Heart right ventricle (tissue), 16 donors: ENCODE measurements at regions not wholly inside any gene's neighbourhood (a gene's known extent, or its start where the extent isn't known, plus 50 kb on each side); places are given as distances from the start of the nearest gene placed in this dataset.

ENCODE experiments used
- ATAC-seq, 8 donors: fragments of 200-7000 bp; cut with Tn5 transposase; one replicate each; pipeline ENCODE4 v1.9.1; 2020; ENCODE audit warnings: mild to moderate bottlenecking in 8 of 8, moderate library complexity in 8 of 8, moderate number of reproducible peaks in 1 of 8
- DNase-seq, 2 donors: peaks; one replicate each; pipeline ENCODE4 v3.0.0-alpha.2; 2020
- H3K27ac ChIP-seq, 10 donors: fragments of 200-600 bp; sonication (generic) in 2 of 10; one replicate each; pipeline versions ENCODE4 v1.5.0 to v1.8.0; 2020 to 2022; ENCODE audit warnings: mild to moderate bottlenecking in 3 of 10
- H3K27me3 ChIP-seq, 7 donors: fragments of 200-600 bp; one replicate each; pipeline ENCODE4 v1.8.0; 2021 to 2022; ENCODE audit warnings: mild to moderate bottlenecking in 2 of 7
- H3K36me3 ChIP-seq, 9 donors: fragments of 200-600 bp; sonication (generic) in 1 of 9; one replicate each; pipeline versions ENCODE4 v1.5.0 to v1.8.0; 2020 to 2022; ENCODE audit warnings: mild to moderate bottlenecking in 2 of 9
- H3K4me1 ChIP-seq, 9 donors: fragments of 200-600 bp; sonication (generic) in 1 of 9; one replicate each; pipeline versions ENCODE4 v1.5.0 to v1.8.0; 2020 to 2022; ENCODE audit warnings: mild to moderate bottlenecking in 4 of 9
- H3K4me3 ChIP-seq, 10 donors: fragments of 200-600 bp; sonication (generic) in 2 of 10; one replicate each; pipeline versions ENCODE4 v1.5.0 to v1.8.0; 2020 to 2022; ENCODE audit warnings: mild to moderate bottlenecking in 7 of 10, moderate library complexity in 2 of 10
- H3K9me3 ChIP-seq, 11 donors: fragments of 200-600 bp in 10 of 11; sonication (generic) in 2 of 11; one replicate each; pipeline versions ENCODE4 v1.5.0 to v1.8.0; 2013 to 2022; ENCODE audit warnings: mild to moderate bottlenecking in 2 of 11, control low read depth in 1 of 11, moderate library complexity in 1 of 11
- CTCF ChIP-seq, 9 donors: fragments of 200-600 bp; sonication (generic) in 2 of 9; IDR thresholded peaks; one replicate each; pipeline versions ENCODE4 v1.5.0 to v1.8.0; 2021 to 2022; ENCODE audit warnings: antibody characterized with exemption in 9 of 9, mild to moderate bottlenecking in 5 of 9, moderate library complexity in 1 of 9
- WGBS, 2 donors: extraction: QIAGEN DNeasy Blood & Tissue Kit; methylation state at CpG; one replicate each; pipeline ENCODE4 v1.1.7; 2013; ENCODE audit warnings: inconsistent platforms in 1 of 2; 5-methylcytosine and 5-hydroxymethylcytosine counted together
- intact Hi-C, 10 donors: fragments of 100-400 bp; cut with DNase I; formaldehyde crosslinking; loops; one replicate each; pipeline versions ENCODE4 v1.11.1 to v1.14.2; 2022
- donor health status: Arrhythmogenic right ventricular cardiomyopathy.
- donor health status: ischemic (EF 13 %, LVEDD 7.1; RV severe dilation, severe dysfunction).
- donor health status: healthy with polysubstance abuse.
- donor health status: DM: no; HTN: yes; CAD: no.
- donor health status: DM: no; HTN: no; CAD: no.
- donor health status: ischemic (EF 25% LVEDD 6.9; RV normal size, moderate dysfunction).
- donor health status: ischemic (EF 25% LVEDD 5.7; RV mildly dilated, moderate dysfunction).
- donor health status: healthy.
- donor health status: DM: yes; HTN: yes; CAD: no.
- donor health status: Ischemic cardiomyopathy.
- donor health status: ischemic (EF 35%, LVEDD 5.7; RV mildly dilated, moderate dysfunction).
- donor health status: nonischemic (EF 11% LVEDD 7.7; RV severe dilation, severe dysfunction).
- donor health status: DM: yes; HTN: yes; CAD: no.
- donor health status: PGD.
- donor health status: ischemic (EF 29% LVEDD 5.4; RV normal size, mild dysfunction).
- donor health status: nonischemic (EF 23%, LVEDD 6.1; RV moderate dilation, normal function).

DNA sequence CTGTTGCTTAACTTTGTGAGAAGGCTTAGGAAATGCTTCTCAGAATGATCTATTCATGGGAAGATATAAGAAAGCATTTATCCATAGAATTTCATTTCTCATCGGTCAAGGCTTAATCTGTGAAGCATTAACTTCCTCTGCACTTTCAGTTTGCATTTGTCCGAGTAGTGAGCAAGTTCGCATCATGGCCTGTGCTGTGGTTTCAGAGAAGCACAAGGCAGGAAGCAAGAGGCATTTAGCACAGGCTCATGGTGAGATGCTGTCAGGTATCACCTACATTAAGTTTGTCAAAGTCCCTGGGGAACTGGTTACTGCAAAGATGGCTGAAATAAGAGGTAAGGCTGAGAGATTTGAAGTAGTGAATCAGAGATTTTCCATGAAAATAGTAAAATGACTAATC lies 244.9 kb downstream of the NAP1L3 start:
- Histone ChIP-seq H3K36me3 (no peaks in the 10 kb centered on the region), H3K27ac (no peak overlapping the region), H3K4me3 (no peak overlapping the region), H3K27me3 (no peaks in the 10 kb centered on the region), H3K9me3 (no peaks in the 10 kb centered on the region), H3K4me1 (no peaks in the 10 kb centered on the region)
- intact Hi-C loops, result no loop called here
- ATAC-seq, result no peak
- 81 to 89% methylated on average over 3 of the region's 3 CpGs for WGBS, 2 donors
- TF ChIP-seq CTCF (IDR thresholded peaks at IDR 0.05), result no peak
- no peak for DNase-seq

GRCh38 chrX:93422693-93423092 lies 250.7 kb downstream of the NAP1L3 start:
- Histone ChIP-seq H3K9me3 (no peaks in the 10 kb centered on the region), H3K27me3 (peaks cover 0 to 24% (median 0%) of the 10 kb centered on the region in 7 donors), H3K4me3 (no peak overlapping the region), H3K4me1 (no peaks in the 10 kb centered on the region), H3K36me3 (no peaks in the 10 kb centered on the region), H3K27ac (no peak overlapping the region)
- intact Hi-C loops, result no loop called here
- 12 to 16% methylated on average over 6 of the region's 6 CpGs for WGBS, 2 donors
- ATAC-seq (no peak), DNase-seq (no peak)
- peak in 6 of 9 donors; percentile 3 to 56 (median 16) for TF ChIP-seq CTCF (IDR thresholded peaks at IDR 0.05)

DNA sequence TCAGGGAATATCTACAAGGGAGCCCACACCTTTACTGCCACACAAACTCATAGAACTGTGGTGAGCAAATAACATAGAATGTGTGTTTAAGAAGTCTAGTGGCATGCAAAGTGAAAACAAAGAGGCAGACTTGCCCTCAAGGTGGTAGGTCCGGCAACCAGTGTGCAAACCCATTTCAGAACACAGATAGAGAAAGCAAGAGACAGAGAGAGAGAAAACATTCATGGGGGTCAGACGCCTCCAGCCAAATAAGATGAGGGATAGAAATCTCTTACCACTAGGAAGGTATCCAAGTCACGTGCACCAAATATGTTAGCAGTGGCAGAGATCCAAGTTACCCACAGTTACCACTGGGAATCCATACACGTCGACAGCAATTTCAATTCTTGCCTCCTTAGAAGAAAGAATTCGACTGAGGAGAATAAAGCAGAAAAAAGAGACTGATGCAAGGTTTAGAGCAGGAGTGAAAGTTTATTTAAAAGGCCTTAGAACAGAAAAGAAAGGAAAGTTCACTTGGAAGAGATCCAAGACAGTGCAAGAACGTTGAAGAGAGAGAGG lies 252.8 kb downstream of the NAP1L3 start:
- 35% methylated on average over 7 of the region's 7 CpGs for WGBS, 2 donors

GRCh38 chrX:93420090-93420489 lies 253.3 kb downstream of the NAP1L3 start:
- intact Hi-C loops, result no loop called here
- DNase-seq (no peak), ATAC-seq (no peak)
- 39 to 43% methylated on average over 2 of the region's 2 CpGs for WGBS, 2 donors
- Histone ChIP-seq H3K9me3 (no peaks in the 10 kb centered on the region), H3K27ac (no peak overlapping the region), H3K4me1 (no peaks in the 10 kb centered on the region), H3K27me3 (peaks cover 0 to 24% (median 0%) of the 10 kb centered on the region in 7 donors), H3K4me3 (no peak overlapping the region), H3K36me3 (no peaks in the 10 kb centered on the region)
- TF ChIP-seq CTCF (IDR thresholded peaks at IDR 0.05), result no peak

More for the DNA sequence above, 252.8 kb downstream of the NAP1L3 start:
- no peak overlapping the region for H3K4me3 ChIP-seq
- ATAC-seq (no peak), DNase-seq (no peak)
- intact Hi-C loops, result no loop called here
- H3K4me1 ChIP-seq, result no peaks in the 10 kb centered on the region
- no peak for TF ChIP-seq CTCF (IDR thresholded peaks at IDR 0.05)
- H3K27me3 ChIP-seq, result peaks cover 0 to 24% (median 0%) of the 10 kb centered on the region in 7 donors
- H3K27ac ChIP-seq, result no peak overlapping the region
- H3K36me3 ChIP-seq, result no peaks in the 10 kb centered on the region
- H3K9me3 ChIP-seq, result no peaks in the 10 kb centered on the region
